GM12878 (cell line): ENCODE measurements at regions not wholly inside any gene's neighbourhood (a gene's known extent, or its start where the extent isn't known, plus 50 kb on each side); places are given as distances from the start of the nearest gene placed in this dataset.

Experiments used
- ATAC-seq: fragments of 200-7000 bp; cut with Tn5 transposase; 3 replicates; pipeline ENCODE4 v1.9.1; 2020; ENCODE audit warnings: mild to moderate bottlenecking, moderate library complexity
- BruUV-seq: library from RNA; stranded (reverse); fragments of 400-500 nt; replicated peaks from 2 replicates; lab custom pipeline; 2021; lab: Mats Ljungman, UMichigan
- CTCF ChIA-PET: fragments of 300-600 bp; sonication (Branson Sonifier 250); formaldehyde crosslinking; extraction: SDS; loops from one replicate; lab custom pipeline; 2021; ENCODE audit warnings: inconsistent platforms; lab: Yijun Ruan, JAX
- POLR2A ChIA-PET: fragments of 350-600 bp; formaldehyde crosslinking; extraction: SDS; loops from one replicate; lab custom pipeline; 2021; ENCODE audit warnings: inconsistent platforms; lab: Charles Lee
- RAD21 ChIA-PET: fragments of 300-600 bp; sonication (Branson Sonifier 250); formaldehyde crosslinking; loops from one replicate; lab custom pipeline; 2023; ENCODE audit warnings: antibody characterized with exemption; ENCODE audit not compliant: unreplicated experiment; lab: Charles Lee
- SMC1A ChIA-PET: fragments of 300-600 bp; sonication (Branson Sonifier 250); formaldehyde crosslinking; loops from one replicate; lab custom pipeline; 2023; ENCODE audit not compliant: unreplicated experiment, uncharacterized antibody; lab: Charles Lee
- DNase-seq: peaks from one replicate; pipeline ENCODE4 v3.0.0-alpha.2; 2011; ENCODE audit warnings: low read depth, low spot score
- FAIRE-seq: peaks from 3 replicates; lab custom pipeline; 2011; peaks lifted over from hg19 to GRCh38; lab: Jason Lieb, UNC
- H2AFZ ChIP-seq: 2 replicates; pipeline ENCODE4 v1.6.0; 2011; ENCODE audit warnings: low read depth, low read length, control low read depth; ENCODE audit not compliant: control insufficient read depth
- H3K27ac ChIP-seq: 2 replicates; pipeline ENCODE4 v1.5.1; 2011; ENCODE audit warnings: control low read depth; ENCODE audit not compliant: control insufficient read depth, insufficient read depth
- H3K27me3 ChIP-seq, 2 experiments: replicated peaks in 1 of 2; 2 replicates each; pipeline versions ENCODE4 v1.6.0 to v1.6.1; 2011; ENCODE audit warnings: low read length in 1 of 2; ENCODE audit not compliant: control insufficient read depth in 2 of 2, insufficient read depth in 2 of 2
- H3K36me3 ChIP-seq, 2 experiments: 2 replicates each; pipeline ENCODE4 v1.5.1; 2011; ENCODE audit warnings: low read length in 1 of 2; ENCODE audit not compliant: control insufficient read depth in 2 of 2, insufficient read depth in 2 of 2
- H3K4me1 ChIP-seq: 2 replicates; pipeline ENCODE4 v1.6.1; 2011; ENCODE audit warnings: mild to moderate bottlenecking, low read length, moderate library complexity, mixed read lengths; ENCODE audit not compliant: control insufficient read depth, insufficient read depth
- H3K4me2 ChIP-seq: 2 replicates; pipeline ENCODE4 v1.6.0; 2011; ENCODE audit warnings: control low read depth; ENCODE audit not compliant: control insufficient read depth, insufficient read depth
- H3K4me3 ChIP-seq: fragments of 200-600 bp; sonication (generic); 2 replicates; pipeline ENCODE4 v1.5.1; 2016
- H3K79me2 ChIP-seq: 2 replicates; pipeline ENCODE4 v1.6.0; 2011; ENCODE audit warnings: low read length; ENCODE audit not compliant: control insufficient read depth, insufficient read depth
- H3K9ac ChIP-seq: 2 replicates; pipeline ENCODE4 v1.8.0; 2011; ENCODE audit warnings: low read length, control low read depth, mixed read lengths; ENCODE audit not compliant: control insufficient read depth, insufficient read depth
- H3K9me3 ChIP-seq: replicated peaks from 3 replicates; pipeline ENCODE4 v1.5.1; 2011; ENCODE audit warnings: mild to moderate bottlenecking, low read length; ENCODE audit not compliant: control insufficient read depth, insufficient read depth
- H4K20me1 ChIP-seq: 2 replicates; pipeline ENCODE4 v1.6.0; 2011; ENCODE audit not compliant: control insufficient read depth, insufficient read depth
- BRCA1 ChIP-seq: IDR thresholded peaks from 2 replicates; pipeline ENCODE4 v1.6.1; 2011; ENCODE audit warnings: low read depth, low read length, improper control_type of control experiment
- CHD4 ChIP-seq: fragments of 200-600 bp; sonication (generic); IDR thresholded peaks from 2 replicates; pipeline ENCODE4 v1.6.1; 2016; ENCODE audit warnings: mild to moderate bottlenecking
- CREB1 ChIP-seq: IDR thresholded peaks from 2 replicates; pipeline ENCODE4 v1.6.1; 2012; ENCODE audit warnings: low read depth, mild to moderate bottlenecking, inconsistent platforms
- FOXM1 ChIP-seq: IDR thresholded peaks from 2 replicates; pipeline ENCODE4 v1.6.1; 2012; ENCODE audit warnings: low read depth, mild to moderate bottlenecking, inconsistent platforms, low read length, moderate library complexity
- IRF4 ChIP-seq: IDR thresholded peaks from 2 replicates; pipeline ENCODE4 v1.6.1; 2011; ENCODE audit warnings: low read depth, low read length
- KLF5 ChIP-seq: fragments of 450-650 bp; IDR thresholded peaks from 2 replicates; pipeline ENCODE4 v1.6.1; 2014; ENCODE audit warnings: mild to moderate bottlenecking; ENCODE audit not compliant: partially characterized antibody
- NFYA ChIP-seq: IDR thresholded peaks from 2 replicates; pipeline ENCODE4 v1.6.1; 2011; ENCODE audit warnings: low read depth, mild to moderate bottlenecking, low read length, improper control_type of control experiment, borderline replicate concordance
- NR2C2 ChIP-seq: IDR thresholded peaks from 2 replicates; pipeline ENCODE4 v1.6.1; 2011; ENCODE audit warnings: borderline replicate concordance, low read depth; ENCODE audit not compliant: control insufficient read depth, insufficient read length
- PAX8 ChIP-seq: fragments of 450-650 bp; IDR thresholded peaks from 2 replicates; pipeline ENCODE4 v1.6.1; 2017; ENCODE audit warnings: mild to moderate bottlenecking, moderate library complexity
- SIN3A ChIP-seq: IDR thresholded peaks from 2 replicates; pipeline ENCODE4 v1.6.1; 2012; ENCODE audit warnings: low read depth, low read length, improper control_type of control experiment
- SUPT20H ChIP-seq: IDR thresholded peaks from 2 replicates; pipeline ENCODE4 v1.6.1; 2011; ENCODE audit warnings: low read depth, mild to moderate bottlenecking, low read length, moderate library complexity, borderline replicate concordance; ENCODE audit not compliant: control insufficient read depth
- TAF1 ChIP-seq: IDR thresholded peaks from 2 replicates; pipeline ENCODE4 v1.6.1; 2011; ENCODE audit warnings: mild to moderate bottlenecking, low read depth, low read length, borderline replicate concordance
- TCF3 ChIP-seq: IDR thresholded peaks from 2 replicates; pipeline ENCODE4 v1.6.1; 2012; ENCODE audit warnings: low read depth, mild to moderate bottlenecking, low read length, borderline replicate concordance; ENCODE audit not compliant: insufficient read depth
- ZNF622 ChIP-seq: fragments of 450-650 bp; IDR thresholded peaks from 2 replicates; pipeline ENCODE4 v1.6.1; 2017; ENCODE audit warnings: mild to moderate bottlenecking, inconsistent platforms
- WGBS: methylation state at CpG from one replicate; pipeline ENCODE4 v1.1.6; 2016; ENCODE audit warnings: low lambda C conversion rate; ENCODE audit not compliant: insufficient replicate concordance, insufficient coverage; ENCODE audit errors: missing lambda C conversion rate; 5-methylcytosine and 5-hydroxymethylcytosine counted together
- in situ Hi-C: fragments of 300-500 bp; cut with MboI; formaldehyde crosslinking; loops from 9 replicates; pipeline ENCODE4 v1.14.3; 2018; ENCODE audit warnings: mixed read lengths
- intact Hi-C: fragments of 100-400 bp; cut with micrococcal nuclease; formaldehyde crosslinking; loops from one replicate; pipeline ENCODE4 v1.14.2; 2022; ENCODE audit not compliant: unreplicated experiment
- TF ChIP-seq, protein P1 (sequence below): IDR thresholded peaks from 2 replicates; pipeline ENCODE4 v1.6.1; 2011; ENCODE audit warnings: borderline replicate concordance, low read depth, mild to moderate bottlenecking, moderate library complexity, mixed read lengths, low read length; ENCODE audit not compliant: insufficient read depth; ENCODE audit errors: extremely low read length
- TF ChIP-seq, protein P2 (sequence below): fragments of 150-350 bp; IDR thresholded peaks from 2 replicates; pipeline ENCODE4 v1.6.1; 2016; ENCODE audit warnings: low read depth, low read length

DNA sequence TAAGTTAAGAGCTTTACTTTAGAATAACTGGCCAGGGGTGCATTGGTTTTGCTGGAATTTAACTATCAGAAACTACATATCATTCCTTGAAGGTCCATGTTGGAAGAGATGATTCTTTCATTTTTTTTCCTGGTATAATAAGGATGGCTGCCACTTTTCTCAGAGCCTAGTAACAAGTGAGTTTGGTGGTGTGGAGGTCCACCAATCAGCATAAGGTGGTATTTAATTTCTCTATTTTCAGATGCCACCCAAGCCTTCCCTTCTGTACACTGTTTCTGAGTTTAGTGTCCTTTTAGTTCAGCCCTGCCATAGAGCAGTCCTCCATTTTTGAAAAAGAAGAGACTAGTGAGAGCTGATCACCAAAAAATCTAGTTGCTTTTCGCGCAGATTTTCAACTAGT is 386.3 kb downstream of the USP25 start:
- no peaks in the 10 kb centered on the region for H3K27me3 ChIP-seq
- in situ Hi-C loops (no loop called here), intact Hi-C loops (no loop called here)
- SMC1A ChIA-PET: no interaction called here
- BruUV-seq: no TSS peak
- FAIRE-seq (no peak), DNase-seq (no peak), ATAC-seq (no peak)
- POLR2A ChIA-PET: no interaction called here
- no peaks in the 10 kb centered on the region for H4K20me1 ChIP-seq
- no peak for TF ChIP-seq IRF4
- no peak for TF ChIP-seq SIN3A
- TF ChIP-seq KLF5: no peak
- TF ChIP-seq FOXM1: no peak
- no peak for TF ChIP-seq PAX8
- no peak for TF ChIP-seq NFYA
- no peak for TF ChIP-seq CREB1
- TF ChIP-seq CHD4: no peak
- WGBS: 38% methylated on average over 2 of the region's 2 CpGs
- no peaks in the 10 kb centered on the region for H3K9me3 ChIP-seq
- CTCF ChIA-PET: no interaction called here
- H3K4me2 ChIP-seq: no peak overlapping the region
- H3K27ac ChIP-seq: no peak overlapping the region
- RAD21 ChIA-PET: no interaction called here
- no peak overlapping the region for H3K9ac ChIP-seq
- H3K36me3 ChIP-seq: no peaks in the 10 kb centered on the region
- no peaks in the 10 kb centered on the region for H3K4me1 ChIP-seq
- H3K4me3 ChIP-seq: no peak overlapping the region
- no peak overlapping the region for H2AFZ ChIP-seq
- no peaks in the 10 kb centered on the region for H3K79me2 ChIP-seq

DNA sequence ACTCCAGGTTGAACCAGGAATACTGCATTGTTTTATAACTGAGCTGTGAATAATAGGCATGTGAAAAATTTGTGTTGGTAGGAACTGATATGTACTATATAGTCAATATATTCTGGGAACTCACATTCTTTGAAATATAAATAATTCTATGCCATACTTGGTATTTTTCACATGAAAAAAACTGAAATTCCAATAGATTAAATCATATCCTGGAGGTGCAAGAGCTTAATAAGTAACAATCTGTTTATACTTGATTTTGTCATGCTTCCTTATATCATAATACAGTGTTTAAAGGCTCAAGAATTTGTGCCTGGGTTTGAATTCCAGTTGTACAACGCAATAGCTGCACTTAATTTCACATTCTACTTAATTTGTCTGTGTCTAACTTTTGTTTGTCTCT is 387.0 kb downstream of the USP25 start:
- ChIA-PET RAD21 (no interaction called here), CTCF (no interaction called here), POLR2A (no interaction called here), SMC1A (no interaction called here)
- H3K27ac ChIP-seq: no peak overlapping the region
- no peaks in the 10 kb centered on the region for H3K9me3 ChIP-seq
- DNase-seq (no peak), FAIRE-seq (no peak), ATAC-seq (no peak)
- no peaks in the 10 kb centered on the region for H3K27me3 ChIP-seq
- in situ Hi-C loops (no loop called here), intact Hi-C loops (no loop called here)
- no peaks in the 10 kb centered on the region for H4K20me1 ChIP-seq
- no TSS peak for BruUV-seq
- H3K4me1 ChIP-seq: no peaks in the 10 kb centered on the region
- no peak overlapping the region for H2AFZ ChIP-seq
- WGBS: 7% methylated on average over 1 of the region's 1 CpG
- no peaks in the 10 kb centered on the region for H3K79me2 ChIP-seq
- no peak overlapping the region for H3K4me3 ChIP-seq
- H3K36me3 ChIP-seq: no peaks in the 10 kb centered on the region
- H3K4me2 ChIP-seq: no peak overlapping the region
- H3K9ac ChIP-seq: no peak overlapping the region
- no peak for TF ChIP-seq ZNF622
- no peak for TF ChIP-seq BRCA1
- TF ChIP-seq TCF3: no peak
- TF ChIP-seq, protein P1, sequence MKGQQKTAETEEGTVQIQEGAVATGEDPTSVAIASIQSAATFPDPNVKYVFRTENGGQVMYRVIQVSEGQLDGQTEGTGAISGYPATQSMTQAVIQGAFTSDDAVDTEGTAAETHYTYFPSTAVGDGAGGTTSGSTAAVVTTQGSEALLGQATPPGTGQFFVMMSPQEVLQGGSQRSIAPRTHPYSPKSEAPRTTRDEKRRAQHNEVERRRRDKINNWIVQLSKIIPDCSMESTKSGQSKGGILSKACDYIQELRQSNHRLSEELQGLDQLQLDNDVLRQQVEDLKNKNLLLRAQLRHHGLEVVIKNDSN: no peak
- no peak for TF ChIP-seq NR2C2
- TF ChIP-seq TAF1: no peak
- TF ChIP-seq SUPT20H: no peak
- TF ChIP-seq, protein P2, sequence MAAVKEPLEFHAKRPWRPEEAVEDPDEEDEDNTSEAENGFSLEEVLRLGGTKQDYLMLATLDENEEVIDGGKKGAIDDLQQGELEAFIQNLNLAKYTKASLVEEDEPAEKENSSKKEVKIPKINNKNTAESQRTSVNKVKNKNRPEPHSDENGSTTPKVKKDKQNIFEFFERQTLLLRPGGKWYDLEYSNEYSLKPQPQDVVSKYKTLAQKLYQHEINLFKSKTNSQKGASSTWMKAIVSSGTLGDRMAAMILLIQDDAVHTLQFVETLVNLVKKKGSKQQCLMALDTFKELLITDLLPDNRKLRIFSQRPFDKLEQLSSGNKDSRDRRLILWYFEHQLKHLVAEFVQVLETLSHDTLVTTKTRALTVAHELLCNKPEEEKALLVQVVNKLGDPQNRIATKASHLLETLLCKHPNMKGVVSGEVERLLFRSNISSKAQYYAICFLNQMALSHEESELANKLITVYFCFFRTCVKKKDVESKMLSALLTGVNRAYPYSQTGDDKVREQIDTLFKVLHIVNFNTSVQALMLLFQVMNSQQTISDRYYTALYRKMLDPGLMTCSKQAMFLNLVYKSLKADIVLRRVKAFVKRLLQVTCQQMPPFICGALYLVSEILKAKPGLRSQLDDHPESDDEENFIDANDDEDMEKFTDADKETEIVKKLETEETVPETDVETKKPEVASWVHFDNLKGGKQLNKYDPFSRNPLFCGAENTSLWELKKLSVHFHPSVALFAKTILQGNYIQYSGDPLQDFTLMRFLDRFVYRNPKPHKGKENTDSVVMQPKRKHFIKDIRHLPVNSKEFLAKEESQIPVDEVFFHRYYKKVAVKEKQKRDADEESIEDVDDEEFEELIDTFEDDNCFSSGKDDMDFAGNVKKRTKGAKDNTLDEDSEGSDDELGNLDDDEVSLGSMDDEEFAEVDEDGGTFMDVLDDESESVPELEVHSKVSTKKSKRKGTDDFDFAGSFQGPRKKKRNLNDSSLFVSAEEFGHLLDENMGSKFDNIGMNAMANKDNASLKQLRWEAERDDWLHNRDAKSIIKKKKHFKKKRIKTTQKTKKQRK: no peak
